Prostate gland (tissue), 2 donors: ENCODE measurements at regions not wholly inside any gene's neighbourhood (a gene's known extent, or its start where the extent isn't known, plus 50 kb on each side); places are given as distances from the start of the nearest gene placed in this dataset.

ENCODE experiments used
- CTCF ChIP-seq, 4 experiments: fragments of 200-600 bp in 2 of 4; fragments of 450-650 bp in 2 of 4; sonication (generic) in 2 of 4; IDR thresholded peaks; 1 replicate in 3 of 4; 2 replicates in 1 of 4; pipeline ENCODE4 v1.5.1; 2016 to 2019; ENCODE audit warnings: antibody characterized with exemption in 4 of 4, mild to moderate bottlenecking in 2 of 4, moderate library complexity in 2 of 4
- POLR2A ChIP-seq: fragments of 450-650 bp; IDR thresholded peaks from one replicate; pipeline ENCODE4 v1.6.1; 2016; ENCODE audit warnings: antibody characterized with exemption, mild to moderate bottlenecking
- POLR2AphosphoS5 ChIP-seq: sonication (generic); formaldehyde crosslinking; IDR thresholded peaks from one replicate; pipeline ENCODE4 v1.6.1; 2017; ENCODE audit warnings: antibody characterized with exemption

GRCh38 chr13:24615114-24615513 is 65.1 kb upstream of the ATP12A start:
- TF ChIP-seq POLR2A, result no peak
- TF ChIP-seq POLR2AphosphoS5, result no peak
- no peak for TF ChIP-seq CTCF (IDR thresholded peaks at IDR 0.05)
